Activated CD8-positive, alpha-beta memory T cell treated with anti-CD3 and anti-CD28 coated beads, Interleukin-2, amount 10 ng/mL, durations not matched to agents 7 days and 5 days (primary cell): ENCODE measurements at regions not wholly inside any gene's neighbourhood (a gene's known extent, or its start where the extent isn't known, plus 50 kb on each side); places are given as distances from the start of the nearest gene placed in this dataset.

ENCODE experiments used
- ATAC-seq: fragments of 150-1000 bp; cut with Tn5 transposase; one replicate; pipeline ENCODE4 v1.10.0; 2021; ENCODE audit warnings: moderate library complexity
- CTCF ChIA-PET: fragments of 350-600 bp; sonication (Branson Sonifier 250); formaldehyde crosslinking; loops from one replicate; lab custom pipeline; 2021; ENCODE audit warnings: antibody characterized with exemption; lab: Charles Lee
- DNase-seq: peaks from one replicate; pipeline ENCODE4 v3.0.0-alpha.2; 2020
- H3K27ac Mint-ChIP-seq: one replicate; pipeline ENCODE4 v1.8.0; 2021; ENCODE audit warnings: mild to moderate bottlenecking, mixed read lengths
- H3K27me3 Mint-ChIP-seq: one replicate; pipeline ENCODE4 v1.8.0; 2021; ENCODE audit warnings: mixed read lengths
- H3K36me3 Mint-ChIP-seq: one replicate; pipeline ENCODE4 v1.8.0; 2021; ENCODE audit warnings: mild to moderate bottlenecking, mixed read lengths
- H3K4me1 Mint-ChIP-seq: one replicate; pipeline ENCODE4 v1.8.0; 2021; ENCODE audit warnings: mixed read lengths
- H3K4me3 Mint-ChIP-seq: one replicate; pipeline ENCODE4 v1.8.0; 2021; ENCODE audit warnings: mild to moderate bottlenecking, moderate library complexity, mixed read lengths
- H3K9me3 Mint-ChIP-seq: one replicate; pipeline ENCODE4 v1.8.0; 2022; ENCODE audit warnings: low read depth, mixed read lengths

DNA sequence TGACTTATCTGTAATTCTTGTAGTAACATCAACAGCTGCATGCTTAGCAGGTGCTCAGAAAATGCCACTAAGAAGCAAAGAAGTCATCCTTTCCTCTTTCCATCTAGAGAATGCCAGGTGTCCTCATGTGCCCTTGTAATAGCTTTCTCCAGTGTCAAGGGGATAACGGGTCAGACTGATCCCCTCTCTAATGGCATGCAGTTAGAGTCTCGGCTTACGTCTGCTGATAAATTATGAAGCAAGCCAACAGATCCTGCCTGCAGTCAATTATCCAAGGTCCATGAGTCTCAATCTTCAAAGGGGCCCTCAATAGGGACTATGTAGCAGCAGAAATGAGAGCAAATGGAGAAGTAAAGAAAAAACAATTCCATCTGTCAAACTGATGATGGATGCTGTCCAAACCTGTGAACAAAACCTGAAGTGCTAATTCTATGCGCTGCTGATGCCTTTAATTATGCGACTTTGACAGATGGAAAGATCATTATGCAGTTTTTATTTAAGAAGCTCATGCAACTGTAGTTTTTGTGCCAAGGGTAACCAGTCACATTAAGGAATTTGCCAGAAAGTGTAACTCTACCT is 162.8 kb upstream of the PEX5L start:
- DNase-seq (no peak), ATAC-seq (no peak)
- Mint-ChIP-seq H3K4me3 (no peak overlapping the region), H3K4me1 (no peaks in the 10 kb centered on the region), H3K27me3 (no peaks in the 10 kb centered on the region), H3K36me3 (no peaks in the 10 kb centered on the region), H3K9me3 (no peaks in the 10 kb centered on the region), H3K27ac (no peak overlapping the region)
- CTCF ChIA-PET = no interaction called here

DNA sequence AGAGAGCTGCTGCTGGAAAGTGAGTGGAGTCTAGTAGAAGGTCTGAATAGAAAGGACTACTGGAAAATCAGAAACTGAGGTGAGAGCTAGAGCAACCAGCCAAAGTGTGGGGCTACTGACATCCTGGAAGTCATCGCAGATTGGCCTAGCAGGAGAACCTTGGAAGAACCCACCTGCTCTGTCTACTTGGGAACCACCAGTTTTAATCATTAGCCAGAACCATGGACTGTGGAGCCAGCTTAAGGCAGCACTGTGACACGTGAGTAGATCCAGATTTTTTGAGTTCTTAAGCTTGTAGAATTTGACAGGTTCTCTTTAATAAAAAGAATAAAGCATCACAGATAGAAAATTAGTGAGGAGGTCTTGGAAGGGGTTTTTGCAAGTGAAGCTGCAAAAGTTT is 179.1 kb upstream of the PEX5L start:
- Mint-ChIP-seq H3K36me3 (no peaks in the 10 kb centered on the region), H3K27ac (no peak overlapping the region), H3K27me3 (no peaks in the 10 kb centered on the region), H3K4me3 (no peak overlapping the region), H3K4me1 (no peaks in the 10 kb centered on the region), H3K9me3 (peaks cover 2% of the 10 kb centered on the region)
- DNase-seq (no peak), ATAC-seq (no peak)
- CTCF ChIA-PET = interaction anchor here (1.1 kb wide), 1 partner anchor 41 kb away, joined by 3 read pairs; no protein-coding TSS in a partner anchor

DNA sequence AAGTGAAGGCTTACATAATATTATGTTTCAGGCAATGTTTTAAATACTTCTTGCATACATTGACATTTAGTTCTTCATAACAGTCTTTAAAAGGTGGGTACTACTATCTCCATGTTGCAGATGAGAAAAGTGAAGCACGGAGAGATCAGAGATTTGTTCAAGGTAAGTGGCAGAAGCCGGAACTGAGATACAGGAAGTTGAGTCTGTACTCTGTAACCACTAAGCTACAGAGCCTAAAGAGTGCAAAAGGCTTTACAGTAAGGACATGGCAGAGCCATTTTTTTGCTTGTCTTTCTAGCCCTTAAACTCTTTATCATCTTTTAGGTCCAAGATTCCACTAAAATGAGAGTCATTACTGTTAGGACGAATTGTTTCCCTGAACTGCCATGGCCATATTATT is 186.5 kb upstream of the PEX5L start:
- CTCF ChIA-PET = no interaction called here
- ATAC-seq (no peak), DNase-seq (no peak)
- H3K36me3 Mint-ChIP-seq = peaks cover 2% of the 10 kb centered on the region
- no peaks in the 10 kb centered on the region for H3K27me3 Mint-ChIP-seq
- no peak overlapping the region for H3K4me3 Mint-ChIP-seq
- H3K9me3 Mint-ChIP-seq = peaks cover 2% of the 10 kb centered on the region
- H3K4me1 Mint-ChIP-seq = no peaks in the 10 kb centered on the region
- H3K27ac Mint-ChIP-seq = no peak overlapping the region

DNA sequence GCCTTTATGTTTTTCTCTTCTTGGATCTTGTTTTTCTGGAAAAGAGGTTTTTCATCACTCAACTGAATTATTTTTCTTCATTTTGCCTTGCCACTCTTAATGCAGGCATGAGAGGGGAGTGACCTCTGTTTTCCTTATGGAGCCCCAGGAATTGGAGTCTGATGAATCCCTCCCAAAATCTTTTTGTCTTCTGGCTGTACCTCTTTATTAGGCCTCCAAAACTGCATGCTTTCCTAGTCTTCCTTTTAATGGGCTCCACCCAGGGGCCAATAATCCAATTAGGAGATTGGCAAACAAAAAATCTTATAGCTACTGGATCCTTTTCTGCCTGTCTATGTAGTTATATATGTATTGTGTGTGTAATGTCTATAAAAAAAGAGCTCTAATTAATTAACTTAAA is 192.4 kb upstream of the PEX5L start:
- no peak overlapping the region for H3K4me3 Mint-ChIP-seq
- no peak for DNase-seq
- no peaks in the 10 kb centered on the region for H3K4me1 Mint-ChIP-seq
- ATAC-seq = no peak
- peaks cover 13% of the 10 kb centered on the region for H3K9me3 Mint-ChIP-seq
- CTCF ChIA-PET = interaction anchor here (1.5 kb wide), 1 partner anchor 8 kb away, joined by 3 read pairs; no protein-coding TSS in a partner anchor
- H3K36me3 Mint-ChIP-seq = peaks cover 2% of the 10 kb centered on the region
- H3K27me3 Mint-ChIP-seq = no peaks in the 10 kb centered on the region
- H3K27ac Mint-ChIP-seq = no peak overlapping the region

DNA sequence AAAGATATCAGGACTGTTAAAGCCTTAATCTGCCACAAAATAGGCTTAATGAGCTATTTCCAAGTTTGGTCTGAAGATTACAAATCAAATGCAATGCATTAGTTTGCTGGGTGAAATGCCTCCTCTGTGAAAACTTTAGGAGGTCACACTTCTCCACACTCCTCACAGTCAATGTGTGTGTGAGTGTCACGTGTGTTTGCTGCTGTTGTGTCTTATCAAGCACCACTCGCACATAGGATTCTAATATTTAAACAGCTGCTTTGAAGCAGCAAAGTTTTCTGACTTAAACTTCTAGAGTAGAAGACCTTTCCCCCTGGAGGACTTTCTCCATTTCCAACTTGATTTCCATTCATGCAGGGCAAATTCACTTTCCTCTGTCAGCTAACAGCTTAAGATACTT is 203.2 kb upstream of the PEX5L start:
- Mint-ChIP-seq H3K4me1 (no peaks in the 10 kb centered on the region), H3K4me3 (no peak overlapping the region), H3K9me3 (peaks cover 3% of the 10 kb centered on the region), H3K36me3 (no peaks in the 10 kb centered on the region), H3K27me3 (no peaks in the 10 kb centered on the region), H3K27ac (no peak overlapping the region)
- CTCF ChIA-PET = interaction anchor here (0.8 kb wide), 1 partner anchor 44 kb away, joined by 3 read pairs; no protein-coding TSS in a partner anchor
- ATAC-seq (no peak), DNase-seq (no peak)

DNA sequence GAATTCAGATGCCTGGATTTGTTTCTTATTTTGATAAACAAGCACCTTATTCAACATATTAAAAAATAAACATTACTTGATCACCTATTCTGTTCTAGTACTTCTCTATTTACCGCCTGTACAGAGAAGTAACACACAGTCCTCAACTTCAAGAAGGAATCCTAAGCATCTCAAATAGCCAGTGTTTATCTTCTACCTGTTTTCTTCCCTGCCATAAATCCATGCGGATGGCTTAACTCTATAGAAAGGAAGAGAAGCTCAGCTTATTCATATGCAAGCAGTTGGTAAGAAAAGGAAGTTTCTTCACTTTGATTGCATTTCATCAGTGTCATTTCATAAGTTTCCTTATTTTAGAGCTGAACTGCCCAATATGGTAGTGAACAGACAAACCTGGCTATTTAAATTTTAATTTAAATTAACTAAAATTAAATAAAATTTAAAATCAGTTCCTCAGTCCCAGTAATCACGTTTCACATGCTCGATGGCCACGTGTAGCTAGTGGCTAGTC is 210.0 kb upstream of the PEX5L start:
- Mint-ChIP-seq H3K4me1 (no peaks in the 10 kb centered on the region), H3K9me3 (peaks cover 2% of the 10 kb centered on the region), H3K27ac (no peak overlapping the region), H3K36me3 (no peaks in the 10 kb centered on the region), H3K27me3 (no peaks in the 10 kb centered on the region), H3K4me3 (no peak overlapping the region)
- ATAC-seq (no peak), DNase-seq (no peak)
- CTCF ChIA-PET = no interaction called here

DNA sequence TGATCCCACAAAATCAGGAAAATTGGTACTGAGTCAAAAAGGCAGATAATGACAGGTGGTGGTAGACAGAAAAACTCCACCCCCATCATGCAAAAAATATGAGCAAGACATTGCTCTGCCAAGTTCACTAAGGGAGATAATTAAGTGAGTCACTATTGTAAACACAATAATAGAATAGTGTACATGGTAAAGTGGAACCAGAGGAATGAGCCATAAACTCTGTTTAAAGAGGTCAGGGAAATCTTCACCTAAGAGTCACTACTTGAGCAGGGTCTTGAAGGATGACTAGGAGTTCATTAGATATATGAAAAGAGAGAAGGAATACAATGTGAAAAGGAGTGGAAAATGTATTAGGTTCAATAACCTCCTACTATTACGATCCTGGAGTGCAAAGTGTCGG is 213.4 kb upstream of the PEX5L start:
- DNase-seq = no peak
- ATAC-seq = no peak
- Mint-ChIP-seq H3K4me3 (no peak overlapping the region), H3K27me3 (peaks cover 6% of the 10 kb centered on the region), H3K27ac (no peak overlapping the region), H3K9me3 (peaks cover 2% of the 10 kb centered on the region), H3K4me1 (no peaks in the 10 kb centered on the region), H3K36me3 (no peaks in the 10 kb centered on the region)
- CTCF ChIA-PET = no interaction called here

DNA sequence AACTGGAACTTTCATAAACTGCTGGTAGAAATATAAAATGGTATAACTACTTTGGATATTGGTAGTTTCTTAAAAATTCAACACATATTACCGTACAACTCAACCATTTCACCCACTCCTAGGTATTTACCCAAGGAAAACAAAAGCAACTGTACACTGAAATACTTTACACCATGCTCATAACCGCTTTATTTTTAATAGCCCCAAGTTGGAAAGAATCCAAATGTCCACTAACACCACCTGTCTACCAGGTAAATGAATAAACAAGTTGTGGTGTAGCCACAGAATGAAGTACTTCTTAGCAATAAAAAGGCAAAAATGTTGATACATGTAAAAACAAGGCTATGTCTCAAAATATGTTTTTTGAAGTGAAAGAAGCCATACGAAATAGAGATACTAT is 215.9 kb upstream of the PEX5L start:
- H3K4me3 Mint-ChIP-seq = no peak overlapping the region
- no peak overlapping the region for H3K27ac Mint-ChIP-seq
- DNase-seq = no peak
- no peak for ATAC-seq
- H3K27me3 Mint-ChIP-seq = peaks cover 12% of the 10 kb centered on the region
- H3K4me1 Mint-ChIP-seq = no peaks in the 10 kb centered on the region
- H3K36me3 Mint-ChIP-seq = no peaks in the 10 kb centered on the region
- H3K9me3 Mint-ChIP-seq = peaks cover 6% of the 10 kb centered on the region
- CTCF ChIA-PET = no interaction called here

DNA sequence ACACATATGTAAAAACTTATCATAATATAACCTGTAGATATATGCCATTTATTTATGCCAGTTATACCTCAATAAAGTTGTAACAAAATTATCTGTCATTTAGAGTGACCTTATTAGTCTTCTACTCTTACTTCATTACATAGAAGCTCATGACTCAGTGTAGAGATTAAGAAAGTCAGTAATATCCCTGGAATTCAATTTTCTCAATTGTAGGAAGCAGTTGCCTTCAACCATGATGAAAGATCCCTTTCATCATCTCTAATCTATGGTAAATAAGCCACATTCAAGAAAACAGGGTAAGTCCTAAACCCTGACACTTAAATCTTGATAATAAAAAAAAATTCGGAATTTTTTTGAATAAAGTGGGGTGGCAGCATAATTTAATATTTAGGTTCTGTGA is 216.5 kb upstream of the PEX5L start:
- H3K36me3 Mint-ChIP-seq = no peaks in the 10 kb centered on the region
- DNase-seq (no peak), ATAC-seq (no peak)
- no peak overlapping the region for H3K4me3 Mint-ChIP-seq
- CTCF ChIA-PET = no interaction called here
- no peaks in the 10 kb centered on the region for H3K4me1 Mint-ChIP-seq
- H3K9me3 Mint-ChIP-seq = peaks cover 6% of the 10 kb centered on the region
- peaks cover 12% of the 10 kb centered on the region for H3K27me3 Mint-ChIP-seq
- no peak overlapping the region for H3K27ac Mint-ChIP-seq

DNA sequence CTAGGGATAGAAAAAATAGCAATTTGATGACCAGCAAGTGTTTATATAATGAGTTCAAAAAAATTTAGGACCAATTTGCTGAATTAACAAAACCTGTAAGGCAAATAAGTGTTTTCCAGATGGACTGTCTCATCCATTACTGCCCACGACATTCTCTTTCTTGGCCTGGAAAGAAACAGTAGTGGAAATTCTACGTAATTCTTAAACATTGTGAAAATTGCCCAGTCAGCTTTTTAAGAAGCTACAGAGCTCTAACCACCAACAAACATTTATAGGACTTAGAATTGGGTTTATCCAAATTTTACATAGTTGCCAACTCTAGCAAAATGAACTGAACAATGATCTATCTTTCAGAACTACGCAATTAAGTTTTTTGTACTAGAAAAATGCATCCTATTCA is 227.7 kb upstream of the PEX5L start:
- no peaks in the 10 kb centered on the region for H3K27me3 Mint-ChIP-seq
- H3K9me3 Mint-ChIP-seq = peaks cover 6% of the 10 kb centered on the region
- ATAC-seq = no peak
- DNase-seq = no peak
- peaks cover 6% of the 10 kb centered on the region for H3K36me3 Mint-ChIP-seq
- CTCF ChIA-PET = no interaction called here
- no peak overlapping the region for H3K4me3 Mint-ChIP-seq
- no peak overlapping the region for H3K27ac Mint-ChIP-seq
- H3K4me1 Mint-ChIP-seq = peaks cover 22% of the 10 kb centered on the region

DNA sequence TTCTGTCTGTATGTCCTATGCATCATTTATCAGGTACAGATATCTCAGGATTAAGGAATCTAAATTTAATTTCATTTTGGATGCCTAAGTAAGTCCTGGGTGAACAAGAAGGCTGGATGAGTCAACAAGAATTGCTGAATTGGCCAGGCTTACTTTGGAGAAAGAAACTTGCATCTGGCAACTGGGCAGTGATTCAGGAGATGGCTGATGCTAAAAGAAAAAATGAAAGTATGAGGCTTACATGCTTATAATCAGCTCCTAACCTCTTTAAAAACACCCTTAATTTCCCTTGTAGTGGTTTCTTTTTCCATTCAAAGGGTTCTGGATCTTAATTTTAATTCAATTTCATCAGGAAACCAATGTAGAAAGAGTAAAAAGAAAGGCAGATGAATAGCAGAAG is 228.8 kb upstream of the PEX5L start:
- no peak for ATAC-seq
- Mint-ChIP-seq H3K27me3 (no peaks in the 10 kb centered on the region), H3K4me1 (peaks cover 22% of the 10 kb centered on the region), H3K27ac (no peak overlapping the region), H3K36me3 (peaks cover 6% of the 10 kb centered on the region), H3K4me3 (no peak overlapping the region), H3K9me3 (peaks cover 4% of the 10 kb centered on the region)
- no peak for DNase-seq
- CTCF ChIA-PET = no interaction called here

DNA sequence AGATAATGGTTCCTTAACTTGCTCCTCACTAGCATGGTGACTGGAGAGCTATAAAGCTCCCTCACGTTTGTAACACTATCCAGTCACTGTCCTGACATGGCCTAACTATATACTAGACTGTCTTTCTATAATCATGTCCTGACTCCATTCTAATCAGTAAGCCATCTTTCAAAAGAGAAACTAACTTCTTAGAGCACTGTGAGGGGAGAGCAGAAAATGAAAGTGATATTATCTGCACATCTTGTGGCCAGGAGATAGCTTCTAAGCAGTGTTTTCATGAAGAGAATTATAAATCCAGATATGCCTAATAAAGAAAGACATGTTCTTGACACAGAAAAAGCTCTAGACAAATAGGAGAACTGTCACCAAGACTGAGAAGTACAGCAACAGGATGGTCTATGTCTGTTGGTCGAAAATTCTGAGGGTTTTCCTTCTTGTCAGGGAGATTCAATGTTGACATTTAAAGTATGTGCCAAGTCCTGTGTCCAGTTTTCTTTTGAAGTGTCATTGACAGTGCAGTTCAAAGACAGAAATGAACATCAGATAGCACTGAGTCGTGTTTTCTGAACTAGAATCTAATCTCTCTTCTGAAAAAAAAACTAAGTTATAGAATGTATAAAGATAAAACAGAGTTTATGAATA is 230.6 kb upstream of the PEX5L start:
- ATAC-seq (peak; percentile 96), DNase-seq (no peak)
- Mint-ChIP-seq H3K9me3 (peaks cover 2% of the 10 kb centered on the region), H3K27me3 (no peaks in the 10 kb centered on the region), H3K27ac (peak overlapping the region; percentile 77), H3K4me3 (peak overlapping the region; percentile 49), H3K36me3 (peaks cover 5% of the 10 kb centered on the region), H3K4me1 (peaks cover 22% of the 10 kb centered on the region)
- CTCF ChIA-PET = no interaction called here

DNA sequence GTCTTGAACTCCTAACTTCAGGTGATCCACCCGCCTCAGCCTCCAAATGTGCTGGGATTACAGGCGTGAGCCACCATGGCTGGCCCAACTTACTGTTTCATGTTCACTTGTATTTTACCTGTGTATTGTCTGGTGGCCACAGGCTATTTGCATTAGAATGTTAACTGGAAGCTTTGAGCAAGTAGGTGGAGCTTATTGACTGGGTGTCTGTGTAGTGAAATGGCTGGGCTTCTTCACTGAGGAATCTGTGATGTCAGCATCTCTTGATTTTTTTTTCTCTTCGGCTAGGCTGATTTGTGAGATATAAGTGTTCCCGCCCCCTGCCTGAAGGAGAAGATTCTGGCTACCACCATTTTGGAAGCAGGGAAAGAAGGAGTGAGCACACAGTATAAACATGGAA is 237.8 kb upstream of the PEX5L start:
- H3K4me3 Mint-ChIP-seq = no peak overlapping the region
- H3K36me3 Mint-ChIP-seq = peaks cover 2% of the 10 kb centered on the region
- CTCF ChIA-PET = no interaction called here
- no peak overlapping the region for H3K27ac Mint-ChIP-seq
- peaks cover 2% of the 10 kb centered on the region for H3K9me3 Mint-ChIP-seq
- ATAC-seq (no peak), DNase-seq (no peak)
- no peaks in the 10 kb centered on the region for H3K4me1 Mint-ChIP-seq
- no peaks in the 10 kb centered on the region for H3K27me3 Mint-ChIP-seq

DNA sequence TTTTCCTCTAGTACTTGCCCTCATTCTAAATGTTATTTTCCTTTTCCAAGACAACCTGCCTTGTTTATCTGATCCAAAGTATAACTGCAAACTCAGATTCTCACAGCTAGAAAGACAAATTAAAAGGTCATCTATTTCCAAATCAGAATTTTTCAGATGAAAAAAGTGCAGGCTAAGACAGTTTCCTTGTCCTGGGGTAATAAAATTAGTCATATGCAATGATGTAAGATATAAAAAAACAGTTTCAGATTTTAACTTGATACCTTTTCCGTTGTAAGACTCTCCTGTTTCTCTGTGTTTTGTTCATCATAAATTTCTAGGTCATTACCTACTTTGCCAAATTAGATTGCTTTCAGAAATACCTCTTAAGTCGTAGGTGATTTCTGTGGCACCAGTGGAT is 238.4 kb upstream of the PEX5L start:
- CTCF ChIA-PET = no interaction called here
- Mint-ChIP-seq H3K4me3 (no peak overlapping the region), H3K27ac (no peak overlapping the region), H3K9me3 (peaks cover 2% of the 10 kb centered on the region), H3K4me1 (no peaks in the 10 kb centered on the region), H3K36me3 (no peaks in the 10 kb centered on the region), H3K27me3 (no peaks in the 10 kb centered on the region)
- ATAC-seq (no peak), DNase-seq (no peak)
